GM12892 (cell line): ENCODE measurements at regions not wholly inside any gene's neighbourhood (a gene's known extent, or its start where the extent isn't known, plus 50 kb on each side); places are given as distances from the start of the nearest gene placed in this dataset.

Experiments
- DNase-seq: peaks from one replicate; pipeline ENCODE4 v3.0.0; 2011; ENCODE audit not compliant: insufficient read length
- FAIRE-seq: peaks from 2 replicates; lab custom pipeline; 2011; peaks lifted over from hg19 to GRCh38; lab: Jason Lieb, UNC
- POLR2A ChIP-seq: IDR thresholded peaks from 2 replicates; pipeline ENCODE4 v1.6.1; 2011; ENCODE audit warnings: low read depth, low read length, control low read depth
- POLR2AphosphoS5 ChIP-seq: IDR thresholded peaks from 2 replicates; pipeline ENCODE4 v1.6.1; 2011; ENCODE audit warnings: low read depth, low read length, control low read depth
- TAF1 ChIP-seq: IDR thresholded peaks from 2 replicates; pipeline ENCODE4 v1.6.1; 2011; ENCODE audit warnings: low read depth, mild to moderate bottlenecking, control low read depth, low read length, borderline replicate concordance

DNA sequence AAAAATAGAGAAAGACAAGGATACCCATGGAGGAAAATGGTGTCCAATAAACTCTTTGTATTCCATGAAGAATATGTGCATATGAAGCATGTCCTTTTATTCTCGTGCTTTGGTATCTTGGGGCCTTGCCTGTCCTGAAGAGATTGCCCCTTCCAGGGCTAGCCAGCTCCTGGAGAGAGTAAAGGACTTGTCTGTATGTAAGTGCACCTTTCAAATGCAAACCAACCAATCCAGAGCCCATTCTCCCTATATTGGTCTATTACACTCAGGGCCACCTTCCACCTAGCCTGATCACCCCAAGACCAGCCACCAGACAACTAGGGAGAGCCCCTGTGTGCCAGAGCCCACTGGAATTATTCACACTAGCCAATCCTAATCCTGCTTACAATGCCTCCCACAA is 221.6 kb downstream of the CD83 start:
- TF ChIP-seq POLR2A (no peak), POLR2AphosphoS5 (no peak), TAF1 (no peak)
- FAIRE-seq = no peak
- no peak for DNase-seq

DNA sequence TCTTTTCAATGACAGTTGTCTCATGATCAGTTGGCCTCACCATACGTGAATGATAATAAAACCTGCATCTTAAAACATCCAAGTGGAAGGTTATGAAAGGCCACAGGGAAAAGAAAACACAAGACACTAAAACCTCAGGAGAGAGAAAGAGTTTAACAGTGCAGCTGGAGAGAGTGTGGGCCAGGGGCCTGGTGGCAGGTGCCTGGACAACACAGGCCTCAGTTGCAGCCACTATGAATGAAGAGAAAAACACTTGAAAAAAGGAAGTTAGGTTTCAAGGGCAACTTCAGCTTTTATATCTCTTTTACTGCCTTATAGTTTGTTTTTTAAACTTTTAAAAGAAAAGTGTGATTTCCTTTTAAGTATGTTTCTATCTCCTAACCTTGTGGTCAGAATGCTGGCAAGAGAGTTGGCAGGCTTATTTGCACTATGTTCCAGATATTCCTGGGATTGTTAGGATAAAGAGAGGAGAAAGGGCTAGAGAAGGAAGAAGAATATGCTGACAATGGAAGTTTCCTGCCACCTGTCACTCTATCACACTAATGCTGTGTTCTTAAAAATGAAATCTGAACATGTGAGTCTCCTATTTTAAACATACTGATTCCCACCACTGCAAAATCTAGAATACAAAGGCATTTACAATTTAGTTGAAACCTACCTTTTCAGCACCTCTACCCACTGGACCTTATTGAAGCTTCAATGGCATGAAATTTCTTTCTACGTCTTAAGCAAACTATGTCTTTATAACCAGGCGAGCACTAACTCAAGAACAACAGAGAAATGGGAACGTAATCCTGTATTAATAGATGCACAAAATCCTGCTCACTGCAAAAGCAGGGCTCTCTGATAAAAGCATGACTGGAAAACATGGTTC is 222.4 kb downstream of the CD83 start:
- no peak for DNase-seq
- TF ChIP-seq POLR2A = no peak
- no peak for TF ChIP-seq POLR2AphosphoS5
- no peak for TF ChIP-seq TAF1
- no peak for FAIRE-seq

DNA sequence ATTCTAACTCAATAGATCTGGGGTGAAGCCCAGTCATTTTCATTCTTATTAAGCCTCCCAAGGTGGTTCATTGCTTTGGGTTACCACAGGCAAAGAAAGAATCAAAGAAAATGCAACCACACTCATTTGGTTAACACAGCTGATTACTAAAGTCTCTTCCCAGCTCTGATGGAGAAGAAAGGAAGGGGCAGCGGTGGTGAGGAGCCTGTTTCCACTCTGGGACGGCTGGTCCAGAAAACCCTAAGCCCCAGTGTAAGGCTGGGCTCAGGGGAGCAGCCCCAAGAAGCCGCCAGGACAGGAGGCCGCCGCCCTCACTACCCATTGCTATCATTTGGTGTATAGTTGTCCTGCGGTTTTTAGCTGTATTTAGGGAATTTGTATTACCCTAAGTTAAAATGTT is 226.9 kb downstream of the CD83 start:
- FAIRE-seq = no peak
- TF ChIP-seq POLR2A = no peak
- no peak for TF ChIP-seq POLR2AphosphoS5
- no peak for TF ChIP-seq TAF1
- DNase-seq = no peak

DNA sequence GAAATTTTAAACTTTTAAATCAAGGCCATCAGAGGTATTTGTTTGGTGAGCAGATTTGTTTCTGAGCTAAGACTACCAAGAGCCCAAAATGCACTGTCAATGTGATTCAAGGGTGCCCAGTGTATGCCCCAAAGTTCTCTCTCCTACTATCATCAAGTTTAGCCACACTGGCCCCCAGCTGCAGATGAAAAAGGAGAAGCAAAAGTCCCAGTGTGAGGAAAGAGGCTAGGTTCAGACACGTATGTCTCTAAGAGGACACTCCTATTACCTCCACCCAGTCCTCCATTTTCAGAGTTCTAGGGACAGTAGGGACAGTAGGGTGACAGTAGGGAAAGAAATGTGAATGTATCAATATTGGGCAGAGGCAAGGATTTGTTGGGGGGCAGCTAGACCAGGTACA is 230.8 kb downstream of the CD83 start:
- FAIRE-seq (no peak), DNase-seq (no peak)
- TF ChIP-seq POLR2A (no peak), TAF1 (no peak), POLR2AphosphoS5 (no peak)

DNA sequence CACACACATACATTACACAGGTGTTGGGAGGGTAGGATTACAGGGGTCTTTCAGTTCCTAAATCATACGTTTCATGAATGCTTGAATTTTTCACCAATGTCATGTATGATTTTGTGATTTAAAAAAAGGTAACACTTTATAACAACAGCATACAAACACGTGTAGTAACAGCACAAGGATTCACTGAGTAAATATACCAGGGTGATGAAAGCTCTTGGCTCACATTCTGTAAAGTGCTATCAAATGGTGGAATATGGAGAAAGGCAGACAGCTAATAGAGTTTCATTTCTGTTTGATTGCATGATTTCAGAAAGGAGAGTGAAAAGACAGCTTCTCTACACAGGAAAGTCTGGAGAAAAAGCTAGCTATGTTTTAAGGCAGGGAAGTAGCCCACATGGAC is 231.9 kb downstream of the CD83 start:
- no peak for TF ChIP-seq TAF1
- TF ChIP-seq POLR2AphosphoS5 = no peak
- no peak for TF ChIP-seq POLR2A
- peak; percentile 24 for FAIRE-seq
- DNase-seq = no peak

DNA sequence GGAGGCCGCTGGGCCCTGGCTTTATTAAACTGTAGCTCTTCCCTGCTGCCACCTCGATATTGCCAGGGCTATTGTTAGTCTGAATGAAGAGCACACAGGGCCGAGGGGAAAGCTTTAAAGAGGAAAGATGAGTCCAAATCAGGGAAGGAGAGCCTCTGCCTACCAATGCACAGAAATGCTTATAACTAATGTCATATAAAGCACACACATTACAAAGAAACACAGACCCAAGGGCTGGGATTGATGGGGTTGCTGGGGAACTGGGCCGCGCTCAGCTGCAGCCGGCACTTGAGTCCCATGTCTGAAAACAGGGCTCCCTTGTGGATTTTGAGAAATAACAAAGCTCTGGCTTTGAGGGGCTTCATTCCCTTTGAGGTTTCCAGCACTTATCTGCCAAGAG is 232.6 kb downstream of the CD83 start:
- DNase-seq = no peak
- TF ChIP-seq POLR2AphosphoS5 (no peak), TAF1 (no peak), POLR2A (no peak)
- FAIRE-seq = no peak

DNA sequence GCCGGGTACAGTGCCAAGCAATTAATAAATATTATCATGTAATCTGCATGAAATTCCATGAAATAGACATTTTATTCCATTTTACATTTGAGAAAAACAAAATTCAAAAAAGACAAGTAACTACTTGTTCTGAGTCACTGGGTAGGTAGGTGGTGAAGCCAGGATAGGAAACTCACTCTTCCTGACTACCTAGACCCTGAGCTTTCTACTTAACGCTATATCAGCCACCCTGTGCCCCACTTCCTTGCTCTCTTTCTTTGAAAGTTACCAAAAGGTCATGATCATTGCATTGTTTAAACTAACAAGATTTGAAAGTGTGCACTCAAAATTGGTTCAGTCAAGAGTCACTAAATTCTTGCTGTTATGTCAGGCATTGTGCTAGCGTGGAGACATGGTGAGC is 235.7 kb downstream of the CD83 start:
- no peak for TF ChIP-seq POLR2AphosphoS5
- TF ChIP-seq TAF1 = no peak
- TF ChIP-seq POLR2A = no peak
- FAIRE-seq (no peak), DNase-seq (no peak)

DNA sequence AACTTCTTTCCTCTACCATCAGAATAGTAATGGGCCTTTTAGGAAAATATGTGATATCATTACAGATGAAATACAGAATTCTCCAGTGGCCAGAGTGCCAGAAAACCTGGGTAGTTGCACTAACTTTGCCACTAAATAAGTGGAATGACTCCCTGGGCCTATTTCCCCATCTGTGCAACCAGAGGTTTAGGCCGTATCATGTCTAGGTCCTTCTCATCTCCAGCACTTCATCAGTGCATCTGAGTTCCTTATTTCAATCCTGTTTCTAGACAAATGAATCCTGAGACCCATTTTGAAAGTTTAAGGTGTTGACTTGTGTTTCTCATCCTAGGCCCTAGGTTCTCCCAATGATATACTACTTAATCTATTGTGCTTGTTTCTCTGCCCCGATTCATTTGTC is 236.2 kb downstream of the CD83 start:
- TF ChIP-seq TAF1 (no peak), POLR2A (no peak), POLR2AphosphoS5 (no peak)
- FAIRE-seq (no peak), DNase-seq (no peak)

DNA sequence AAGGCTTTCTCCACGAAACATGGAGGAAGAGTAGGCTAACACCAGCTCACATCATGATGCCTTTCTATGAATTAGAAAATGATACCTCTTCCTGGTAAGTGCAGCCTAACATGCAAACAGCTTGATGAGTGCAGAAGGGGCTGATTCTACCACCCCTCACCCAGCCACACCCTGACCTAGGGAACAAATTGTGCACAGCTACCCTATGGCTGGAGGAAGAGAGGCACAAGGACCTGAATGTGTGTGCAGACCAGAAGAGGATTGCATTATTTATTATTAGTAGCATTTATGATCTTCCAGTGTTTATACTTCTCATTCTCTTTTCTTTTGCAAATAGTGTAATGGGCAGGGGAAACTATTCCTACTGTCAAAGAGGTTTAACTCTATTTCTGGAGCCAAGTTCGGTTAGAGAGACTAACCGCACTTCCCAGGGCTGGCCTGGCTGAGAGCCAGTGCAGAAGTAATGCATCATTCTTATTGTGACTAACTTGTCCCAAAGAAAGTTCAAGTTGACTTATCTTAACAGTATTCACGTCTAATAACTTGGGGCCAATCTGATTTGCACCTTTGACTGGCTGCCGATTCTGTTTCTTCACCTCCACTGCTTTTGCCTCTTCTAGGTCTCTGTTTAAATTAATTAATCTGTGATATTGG is 237.5 kb downstream of the CD83 start:
- no peak for DNase-seq
- no peak for FAIRE-seq
- no peak for TF ChIP-seq TAF1
- no peak for TF ChIP-seq POLR2AphosphoS5
- TF ChIP-seq POLR2A = no peak

DNA sequence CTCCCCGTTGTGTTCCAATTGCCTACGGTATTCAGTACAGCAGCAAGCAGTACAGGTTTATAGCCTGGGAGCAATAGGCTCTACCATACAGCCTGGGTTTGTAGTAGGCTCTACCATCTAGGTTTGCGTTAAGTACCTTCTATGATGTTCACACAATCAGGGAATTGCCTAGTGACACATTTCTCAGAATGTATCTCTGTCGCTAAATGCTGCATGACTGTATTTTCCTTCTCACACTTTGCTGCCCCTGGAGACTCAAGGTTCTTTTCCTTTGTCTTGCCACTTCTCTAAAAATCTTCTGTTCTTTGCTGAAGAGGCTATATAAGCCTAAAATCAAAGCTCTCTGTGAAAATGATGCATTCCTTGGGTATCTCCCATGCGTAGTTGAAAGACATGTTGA is 241.9 kb downstream of the CD83 start:
- no peak for TF ChIP-seq POLR2AphosphoS5
- no peak for TF ChIP-seq TAF1
- TF ChIP-seq POLR2A = no peak
- FAIRE-seq (no peak), DNase-seq (no peak)

DNA sequence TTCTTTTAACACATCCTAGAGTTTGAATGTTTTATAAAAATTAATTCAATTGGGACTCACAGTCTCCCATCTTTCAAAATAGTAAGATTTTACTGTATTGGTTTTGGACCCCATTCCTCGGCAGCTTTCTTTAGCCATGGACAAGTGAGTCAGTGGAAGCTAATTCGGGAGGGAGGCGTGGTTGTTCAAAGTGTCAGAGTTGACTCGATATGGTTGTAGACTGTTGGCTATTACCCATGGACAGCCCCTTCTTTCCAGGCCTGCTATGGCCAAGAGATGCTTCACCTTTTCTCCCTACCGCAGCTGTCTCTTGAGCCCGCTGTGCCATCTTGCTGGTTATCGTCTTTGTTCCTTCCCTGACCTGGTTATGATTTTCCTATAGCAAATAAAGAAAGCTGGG is 243.0 kb downstream of the CD83 start:
- no peak for TF ChIP-seq TAF1
- TF ChIP-seq POLR2A = no peak
- TF ChIP-seq POLR2AphosphoS5 = no peak
- DNase-seq = no peak
- FAIRE-seq = no peak

DNA sequence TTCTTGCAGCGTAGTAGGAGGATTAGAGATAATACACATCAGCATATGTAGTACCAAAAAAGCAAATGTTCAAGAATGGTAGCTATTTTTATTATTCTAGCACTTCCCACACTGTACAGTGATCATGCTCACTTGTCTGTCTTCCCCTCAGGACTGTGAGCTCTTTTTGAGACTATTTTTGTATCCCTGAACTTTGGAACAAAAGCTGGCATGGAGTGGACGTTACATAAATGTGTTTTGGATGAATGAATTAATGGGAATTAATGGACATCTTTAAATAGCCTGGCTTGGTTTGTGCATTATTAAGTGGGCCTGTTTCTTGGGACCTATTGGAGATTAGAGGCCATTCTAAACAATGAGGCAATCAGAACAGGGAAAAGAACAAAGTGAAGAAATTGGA is 243.7 kb downstream of the CD83 start:
- DNase-seq (no peak), FAIRE-seq (no peak)
- TF ChIP-seq TAF1 = no peak
- no peak for TF ChIP-seq POLR2A
- TF ChIP-seq POLR2AphosphoS5 = no peak
